ENCODE measurements at regions not wholly inside any gene's neighbourhood (a gene's known extent, or its start where the extent isn't known, plus 50 kb on each side); places are given as distances from the start of the nearest gene placed in this dataset.
"Not testable (repeated sequence)": the region's sequence is repeated elsewhere in the genome, so short reads cannot be mapped to it uniquely, and the experiment has no call there.

- DNase-seq (ENCODE audit: low spot score), result no peak
Measured at GRCh38 chr10:36872702-36873393, 252.6 kb upstream of the ANKRD30A start.

GRCh38 chr10:36840788-36841187 is 284.6 kb upstream of the ANKRD30A start:
- no peak for DNase-seq (ENCODE audit: low spot score)

- DNase-seq (ENCODE audit: low spot score), result no peak
Measured at GRCh38 chr10:36837416-36837815, 288.0 kb upstream of the ANKRD30A start.

GRCh38 chr10:36819781-36820180 is 305.6 kb upstream of the ANKRD30A start:
- no peak for DNase-seq (ENCODE audit: low spot score)

GRCh38 chr10:36817898-36818297 is 307.5 kb upstream of the ANKRD30A start:
- DNase-seq (ENCODE audit: low spot score), result no peak

- no peak for DNase-seq (ENCODE audit: low spot score)
Measured at GRCh38 chr10:36808625-36809362, 316.6 kb upstream of the ANKRD30A start.

- DNase-seq (ENCODE audit: low spot score), result no peak
Measured at GRCh38 chr10:36803229-36803628, 322.2 kb upstream of the ANKRD30A start.

GRCh38 chr10:36802490-36803153 is 322.8 kb upstream of the ANKRD30A start:
- peak; percentile 14 for DNase-seq (ENCODE audit: low spot score)

- no peak for DNase-seq (ENCODE audit: low spot score)
Measured at GRCh38 chr10:36801660-36802059, 323.7 kb upstream of the ANKRD30A start.

GRCh38 chr10:36794981-36795380 is 330.4 kb upstream of the ANKRD30A start:
- no peak for DNase-seq (ENCODE audit: low spot score)

- DNase-seq (ENCODE audit: low spot score), result no peak
Measured at GRCh38 chr10:36789974-36790373, 335.4 kb upstream of the ANKRD30A start.

- DNase-seq (ENCODE audit: low spot score), result no peak
Measured at GRCh38 chr10:36788152-36788551, 337.2 kb upstream of the ANKRD30A start.

- no peak for DNase-seq (ENCODE audit: low spot score)
Measured at GRCh38 chr10:36783400-36783799, 342.0 kb upstream of the ANKRD30A start.

- no peak for DNase-seq (ENCODE audit: low spot score)
Measured at GRCh38 chr10:36781570-36781969, 343.8 kb upstream of the ANKRD30A start.

- DNase-seq (ENCODE audit: low spot score), result no peak
Measured at GRCh38 chr10:36780158-36780557, 345.2 kb upstream of the ANKRD30A start.

- DNase-seq (ENCODE audit: low spot score), result peak; percentile 85
Measured at GRCh38 chr10:36779238-36779846, 346.1 kb upstream of the ANKRD30A start.

- DNase-seq (ENCODE audit: low spot score), result no peak
Measured at GRCh38 chr10:36778651-36779050, 346.7 kb upstream of the ANKRD30A start.

GRCh38 chr10:36773652-36774051 is 351.7 kb upstream of the ANKRD30A start:
- DNase-seq (ENCODE audit: low spot score), result no peak

- no peak for DNase-seq (ENCODE audit: low spot score)
Measured at GRCh38 chr10:36771725-36772124, 353.7 kb upstream of the ANKRD30A start.

- not testable (repeated sequence) for DNase-seq (ENCODE audit: low spot score)
Measured at GRCh38 chr10:36769741-36770140, 355.7 kb upstream of the ANKRD30A start.

- DNase-seq (ENCODE audit: low spot score), result peak; percentile 92
Measured at GRCh38 chr10:36766940-36767339, 358.5 kb upstream of the ANKRD30A start.

- no peak for DNase-seq (ENCODE audit: low spot score)
Measured at GRCh38 chr10:36766415-36766810, 359.0 kb upstream of the ANKRD30A start.
